ENCODE measurements at regions not wholly inside any gene's neighbourhood (a gene's known extent, or its start where the extent isn't known, plus 50 kb on each side); places are given as distances from the start of the nearest gene placed in this dataset.

- TF ChIP-seq POLR2A (IDR thresholded peaks at IDR 0.05) = no peak
- TF ChIP-seq CTCF (IDR thresholded peaks at IDR 0.05) = no peak
- H3K27ac ChIP-seq = no peak overlapping the region
- H3K9me3 ChIP-seq = no peaks in the 10 kb centered on the region
- no peaks in the 10 kb centered on the region for H3K27me3 ChIP-seq
- H3K4me3 ChIP-seq = no peak overlapping the region
- DNase-seq = no peak
- no peaks in the 10 kb centered on the region for H3K36me3 ChIP-seq
- H3K4me1 ChIP-seq = no peaks in the 10 kb centered on the region
These were observed 177.6 kb downstream of the MTX2 start for GRCh38 chr2:176446718-176447414.

DNA sequence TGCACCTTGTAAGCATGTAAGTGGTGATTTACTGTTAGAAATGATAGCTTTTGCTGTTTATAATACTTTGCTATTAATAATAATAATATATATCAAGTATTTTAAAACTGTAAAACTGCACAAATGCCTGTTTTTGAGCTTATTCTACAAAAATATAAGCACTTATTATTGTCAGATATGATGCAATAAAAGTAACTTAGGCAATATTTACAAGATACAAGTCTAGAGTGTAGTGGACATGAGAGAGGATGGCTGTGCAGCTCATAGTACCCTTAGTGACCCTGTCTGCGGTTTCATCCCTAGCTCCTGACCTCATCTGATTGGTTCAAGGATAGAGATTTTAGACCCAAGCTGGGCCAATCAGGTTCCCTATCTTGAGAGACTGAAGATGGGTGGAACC lies 178.4 kb downstream of the MTX2 start:
- TF ChIP-seq POLR2A (IDR thresholded peaks at IDR 0.05) = no peak
- DNase-seq = no peak
- Histone ChIP-seq H3K4me1 (no peaks in the 10 kb centered on the region), H3K9me3 (no peaks in the 10 kb centered on the region), H3K27me3 (no peaks in the 10 kb centered on the region), H3K4me3 (no peak overlapping the region), H3K36me3 (no peaks in the 10 kb centered on the region), H3K27ac (no peak overlapping the region)

- H3K36me3 ChIP-seq = no peaks in the 10 kb centered on the region
- no peak for TF ChIP-seq POLR2A (IDR thresholded peaks at IDR 0.05)
- TF ChIP-seq CTCF (IDR thresholded peaks at IDR 0.05) = no peak
- no peak overlapping the region for H3K27ac ChIP-seq
- H3K27me3 ChIP-seq = no peaks in the 10 kb centered on the region
- no peak overlapping the region for H3K4me3 ChIP-seq
- H3K4me1 ChIP-seq = no peaks in the 10 kb centered on the region
- DNase-seq = no peak
- H3K9me3 ChIP-seq = no peaks in the 10 kb centered on the region
These were observed 180.6 kb downstream of the MTX2 start for GRCh38 chr2:176449852-176450251.

- Histone ChIP-seq H3K36me3 (no peaks in the 10 kb centered on the region), H3K27me3 (no peaks in the 10 kb centered on the region), H3K4me3 (no peak overlapping the region), H3K27ac (no peak overlapping the region), H3K4me1 (no peaks in the 10 kb centered on the region), H3K9me3 (no peaks in the 10 kb centered on the region)
- no peak for DNase-seq
- TF ChIP-seq CTCF (IDR thresholded peaks at IDR 0.05) = no peak
- no peak for TF ChIP-seq POLR2A (IDR thresholded peaks at IDR 0.05)
These were observed 184.5 kb downstream of the MTX2 start for GRCh38 chr2:176453784-176454183.

DNA sequence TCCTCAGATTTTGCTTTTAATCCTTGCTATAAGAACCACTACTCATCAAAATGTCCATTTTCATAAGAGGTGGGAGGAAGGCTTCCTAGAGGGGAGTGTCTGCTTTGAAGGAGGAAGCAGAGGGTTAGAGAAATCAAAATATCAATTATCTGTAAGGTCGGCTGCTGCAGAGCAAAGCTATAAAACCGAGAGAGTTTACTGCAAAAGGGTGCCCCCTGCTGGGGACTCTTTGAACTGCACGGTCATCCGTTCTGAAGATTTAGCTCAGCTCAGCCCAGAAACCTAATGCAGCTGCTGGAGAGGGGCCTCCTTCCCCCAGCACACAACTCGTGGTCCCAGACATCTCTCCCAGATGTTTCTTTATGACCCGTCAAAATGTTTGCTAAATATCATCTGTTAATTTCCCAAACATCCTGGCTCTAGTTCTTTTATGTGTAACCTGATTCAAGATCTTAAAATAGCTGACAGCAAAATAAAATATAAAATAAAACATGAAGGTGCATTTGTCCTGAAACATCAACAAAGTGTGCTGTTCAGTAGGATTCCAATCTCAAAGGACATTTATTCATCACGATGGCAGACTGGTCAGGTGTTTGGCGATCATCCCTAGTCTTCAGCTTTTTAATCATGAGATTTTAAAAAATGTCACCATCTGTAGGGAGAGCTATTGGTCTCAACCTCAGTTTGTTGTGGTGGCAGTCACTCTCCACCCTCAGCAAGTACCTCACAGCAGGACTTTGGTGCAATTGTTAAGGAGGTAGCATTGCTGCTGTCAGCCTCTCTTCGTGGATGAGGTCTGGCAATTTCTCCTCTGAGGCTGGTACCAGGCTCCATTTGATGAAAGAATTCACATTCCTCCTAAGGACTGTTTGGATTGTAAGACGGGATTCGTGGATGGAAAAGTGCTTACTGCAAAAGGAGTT lies 185.9 kb downstream of the MTX2 start:
- Histone ChIP-seq H3K36me3 (no peaks in the 10 kb centered on the region), H3K9me3 (no peaks in the 10 kb centered on the region), H3K27me3 (no peaks in the 10 kb centered on the region), H3K4me1 (no peaks in the 10 kb centered on the region), H3K4me3 (no peak overlapping the region), H3K27ac (peak overlapping the region in 2 of 4 donors; percentile 56 to 57)
- DNase-seq = peak; percentile 75 to 95 (median 89)
- TF ChIP-seq CTCF (IDR thresholded peaks at IDR 0.05) (peak; percentile 78 to 89 (median 86)), POLR2A (IDR thresholded peaks at IDR 0.05) (no peak)

GRCh38 chr2:176455816-176456291 lies 186.6 kb downstream of the MTX2 start:
- no peaks in the 10 kb centered on the region for H3K27me3 ChIP-seq
- peak overlapping the region in 2 of 4 donors; percentile 56 to 57 for H3K27ac ChIP-seq

More at GRCh38 chr2:176455816-176456291, 186.6 kb downstream of the MTX2 start:
- Histone ChIP-seq H3K9me3 (no peaks in the 10 kb centered on the region), H3K4me3 (no peak overlapping the region), H3K36me3 (no peaks in the 10 kb centered on the region), H3K4me1 (no peaks in the 10 kb centered on the region)
- DNase-seq = peak in 1 of 3 donors; percentile 51
- TF ChIP-seq POLR2A (IDR thresholded peaks at IDR 0.05) = no peak
- TF ChIP-seq CTCF (IDR thresholded peaks at IDR 0.05) = no peak

Data from Peyer's patch (tissue), 4 donors.